K562 (cell line): ENCODE measurements at regions not wholly inside any gene's neighbourhood (a gene's known extent, or its start where the extent isn't known, plus 50 kb on each side); places are given as distances from the start of the nearest gene placed in this dataset.

Experiments used
- ATAC-seq: fragments of 200-7000 bp; cut with Tn5 transposase; 3 replicates; pipeline ENCODE4 v1.9.1; 2020; ENCODE audit warnings: moderate library complexity
- BruUV-seq: library from RNA; stranded (reverse); fragments of 400-500 nt; replicated peaks from 2 replicates; lab custom pipeline; 2021; lab: Mats Ljungman, UMichigan
- CTCF ChIA-PET: fragments of 300-600 bp; formaldehyde crosslinking; extraction: SDS; loops from one replicate; lab custom pipeline; 2021; ENCODE audit warnings: low intra/inter-chr PET ratio; lab: Yijun Ruan, JAX
- POLR2A ChIA-PET: fragments of 300-600, 350-650 bp; sonication (Branson Sonifier 250); formaldehyde crosslinking; extraction: SDS; loops from one replicate; lab custom pipeline; 2021; ENCODE audit warnings: antibody characterized with exemption, inconsistent platforms; lab: Yijun Ruan, JAX
- DNase-seq, 4 experiments: peaks; one replicate each; pipeline versions ENCODE4 v3.0.0 to v3.0.0-alpha.2; 2011 to 2018; ENCODE audit warnings: low spot score in 3 of 4, mixed read lengths in 3 of 4; ENCODE audit errors: extremely low read depth in 1 of 4
- FAIRE-seq: peaks from 2 replicates; lab custom pipeline; 2011; peaks lifted over from hg19 to GRCh38; lab: Jason Lieb, UNC
- H2AFZ ChIP-seq: 2 replicates; pipeline ENCODE4 v1.6.0; 2011; ENCODE audit warnings: low read depth, low read length, control low read depth, inconsistent platforms
- H3K27ac ChIP-seq: fragments of 200-600 bp; 3 replicates; pipeline ENCODE4 v1.8.0; 2011; ENCODE audit warnings: low read depth, mild to moderate bottlenecking, control low read depth, inconsistent platforms, low read length, moderate library complexity, mixed read lengths; ENCODE audit errors: extremely low read depth
- H3K27me3 ChIP-seq, 2 experiments: fragments of 300-600 bp in 1 of 2; 2 replicates in 1 of 2; 3 replicates in 1 of 2; pipeline versions ENCODE4 v1.6.0 to v1.8.0; 2011; ENCODE audit warnings: inconsistent platforms in 2 of 2, low read length in 2 of 2, mild to moderate bottlenecking in 1 of 2, mixed read lengths in 1 of 2, moderate library complexity in 1 of 2; ENCODE audit not compliant: control insufficient read depth in 2 of 2, insufficient read depth in 2 of 2
- H3K36me3 ChIP-seq: fragments of 300-600 bp; 3 replicates; pipeline ENCODE4 v1.8.0; 2011; ENCODE audit warnings: mild to moderate bottlenecking, low read length, inconsistent platforms; ENCODE audit not compliant: control insufficient read depth, insufficient read depth
- H3K4me1 ChIP-seq, 2 experiments: fragments of 200-600 bp in 1 of 2; replicated peaks in 1 of 2; 2 replicates in 1 of 2; 3 replicates in 1 of 2; pipeline versions ENCODE4 v1.5.1 to v1.8.0; 2011; ENCODE audit warnings: inconsistent platforms in 2 of 2, low read length in 2 of 2, mild to moderate bottlenecking in 1 of 2, mixed read lengths in 1 of 2, moderate library complexity in 1 of 2; ENCODE audit not compliant: control insufficient read depth in 2 of 2, insufficient read depth in 2 of 2
- H3K4me2 ChIP-seq: 2 replicates; pipeline ENCODE4 v1.6.1; 2011; ENCODE audit warnings: low read length, control low read depth, inconsistent platforms, mixed read lengths; ENCODE audit not compliant: insufficient read depth
- H3K4me3 ChIP-seq: fragments of 200-600 bp; sonication (generic), shearing (Covaris generic); 2 replicates; pipeline ENCODE4 v1.5.1; 2016; ENCODE audit warnings: control low read depth, inconsistent platforms
- H3K79me2 ChIP-seq: fragments of 200-600 bp; 3 replicates; pipeline ENCODE4 v1.8.0; 2011; ENCODE audit warnings: low read length, inconsistent platforms; ENCODE audit not compliant: control insufficient read depth, insufficient read depth
- H3K9ac ChIP-seq, 2 experiments: 2 replicates each; pipeline versions ENCODE4 v1.6.0 to v1.6.1; 2011; ENCODE audit warnings: low read depth in 2 of 2, low read length in 2 of 2, control low read depth in 1 of 2, inconsistent platforms in 1 of 2, mild to moderate bottlenecking in 1 of 2, mixed read lengths in 1 of 2; ENCODE audit not compliant: insufficient read depth in 1 of 2
- H3K9me1 ChIP-seq: one replicate; pipeline ENCODE4 v1.6.0; 2011; ENCODE audit warnings: inconsistent platforms, mild to moderate bottlenecking, low read length, moderate library complexity; ENCODE audit not compliant: control insufficient read depth, insufficient read depth
- H3K9me3 ChIP-seq: replicated peaks from 2 replicates; pipeline ENCODE4 v1.5.1; 2011; ENCODE audit warnings: low read depth, low read length, inconsistent platforms; ENCODE audit not compliant: control insufficient read depth, insufficient read depth
- H4K20me1 ChIP-seq: replicated peaks from 2 replicates; pipeline ENCODE4 v1.6.1; 2011; ENCODE audit warnings: low read length, inconsistent platforms, mixed read lengths; ENCODE audit not compliant: control insufficient read depth, insufficient read depth
- CC2D1A ChIP-seq: fragments of 450-650 bp; IDR thresholded peaks from 2 replicates; pipeline ENCODE4 v1.6.1; 2017; ENCODE audit warnings: mild to moderate bottlenecking
- CCAR2 ChIP-seq: fragments of 200-400 bp; formaldehyde crosslinking; IDR thresholded peaks from 2 replicates; pipeline ENCODE4 v1.6.1; 2017; ENCODE audit warnings: mild to moderate bottlenecking, low read depth, low read length
- CHCHD3 ChIP-seq: fragments of 250-450 bp; sonication (Bioruptor Pico); IDR thresholded peaks from 2 replicates; pipeline ENCODE4 v2.1.2; 2022; ENCODE audit warnings: mild to moderate bottlenecking
- GABPB2 ChIP-seq: fragments of 250-450 bp; sonication (Bioruptor Pico); conservative IDR thresholded peaks from 2 replicates; pipeline ENCODE4 v1.5.1; 2021; ENCODE audit warnings: mild to moderate bottlenecking
- NFRKB ChIP-seq: fragments of 450-650 bp; IDR thresholded peaks from 2 replicates; pipeline ENCODE4 v1.6.1; 2016; ENCODE audit warnings: low read depth
- POLR2AphosphoS5 ChIP-seq: IDR thresholded peaks from 2 replicates; pipeline ENCODE4 v1.6.1; 2011; ENCODE audit warnings: mild to moderate bottlenecking, low read depth, low read length, moderate library complexity; ENCODE audit not compliant: control insufficient read depth, insufficient read depth
- PYGO2 ChIP-seq: fragments of 450-650 bp; IDR thresholded peaks from 2 replicates; pipeline ENCODE4 v1.6.1; 2016; ENCODE audit warnings: mild to moderate bottlenecking, missing genetic modification characterization, moderate library complexity, missing compliant biosample characterization
- RBM17 ChIP-seq: fragments of 200-400 bp; formaldehyde crosslinking; IDR thresholded peaks from 2 replicates; pipeline ENCODE4 v1.6.1; 2017; ENCODE audit warnings: low read depth, mild to moderate bottlenecking, low read length, borderline replicate concordance
- STAG1 ChIP-seq: sonication (generic); formaldehyde crosslinking; IDR thresholded peaks from 2 replicates; pipeline ENCODE4 v1.5.0; 2020; ENCODE audit warnings: missing genetic modification reagents, borderline replicate concordance
- ZNF23 ChIP-seq: fragments of 250-450 bp; sonication (Bioruptor Pico); IDR thresholded peaks from 2 replicates; pipeline ENCODE4 v1.4.0; 2020; ENCODE audit warnings: mild to moderate bottlenecking
- ZNF75A ChIP-seq: fragments of 450-650 bp; formaldehyde crosslinking; IDR thresholded peaks from 2 replicates; pipeline ENCODE4 v1.4.0; 2020; ENCODE audit warnings: mild to moderate bottlenecking
- WGBS: fragments of 100-300 bp; shearing (Covaris generic); methylation state at CpG from one replicate; pipeline ENCODE4 v1.1.6; 2016; ENCODE audit warnings: low coverage, mixed read lengths; ENCODE audit not compliant: insufficient coverage; ENCODE audit errors: missing lambda C conversion rate; 5-methylcytosine and 5-hydroxymethylcytosine counted together
- in situ Hi-C: fragments of 300-500 bp; cut with MboI; formaldehyde crosslinking; loops from 4 replicates; pipeline ENCODE4 v1.15.0; 2018; ENCODE audit warnings: inconsistent platforms, mixed read lengths
- intact Hi-C: fragments of 100-400 bp; cut with micrococcal nuclease; formaldehyde crosslinking; loops from 2 replicates; pipeline ENCODE4 v1.14.2; 2022
- TF ChIP-seq, protein P1 (sequence below), 2 experiments: IDR thresholded peaks; 2 replicates each; pipeline ENCODE4 v1.6.1; 2011; ENCODE audit warnings: borderline replicate concordance in 1 of 2, control low read depth in 1 of 2, low read depth in 1 of 2, low read length in 1 of 2, mild to moderate bottlenecking in 1 of 2, mixed read lengths in 1 of 2, moderate library complexity in 1 of 2; ENCODE audit not compliant: insufficient read depth in 1 of 2, insufficient read length in 1 of 2, poor library complexity in 1 of 2, severe bottlenecking in 1 of 2; ENCODE audit errors: extremely low read depth in 1 of 2
- TF ChIP-seq, protein P2 (sequence below): fragments of 450-650 bp; conservative IDR thresholded peaks from 2 replicates; pipeline ENCODE4 v1.6.1; 2016; ENCODE audit warnings: missing genetic modification characterization, low read depth, mild to moderate bottlenecking, control low read depth, missing compliant biosample characterization

DNA sequence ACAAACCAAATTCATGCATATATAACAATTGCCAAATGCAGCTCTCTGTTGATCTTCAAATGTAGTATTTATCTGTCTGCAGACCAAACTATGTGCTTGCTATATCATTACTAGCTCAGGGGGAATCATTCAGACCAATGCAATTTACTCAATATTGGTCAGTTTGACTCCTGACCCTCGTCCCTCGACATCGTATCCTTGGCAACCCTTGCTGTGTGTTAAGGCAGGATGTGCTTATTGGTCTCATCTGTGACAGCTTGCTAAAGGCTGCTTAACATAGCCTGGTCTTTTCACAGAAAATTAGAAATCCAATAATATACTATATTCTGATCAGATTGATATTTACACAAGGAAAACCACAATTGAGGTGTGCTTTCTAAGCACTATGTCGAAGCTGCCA lies 747.1 kb downstream of the GALR1 start:
- H3K9ac ChIP-seq = no peak overlapping the region
- peaks cover 18% of the 10 kb centered on the region for H3K79me2 ChIP-seq
- no TSS peak for BruUV-seq
- TF ChIP-seq ZNF75A (CRISPR knock-in tag) (no peak), STAG1 (CRISPR knock-in tag) (no peak), ZNF23 (no peak)
- TF ChIP-seq, protein P1, sequence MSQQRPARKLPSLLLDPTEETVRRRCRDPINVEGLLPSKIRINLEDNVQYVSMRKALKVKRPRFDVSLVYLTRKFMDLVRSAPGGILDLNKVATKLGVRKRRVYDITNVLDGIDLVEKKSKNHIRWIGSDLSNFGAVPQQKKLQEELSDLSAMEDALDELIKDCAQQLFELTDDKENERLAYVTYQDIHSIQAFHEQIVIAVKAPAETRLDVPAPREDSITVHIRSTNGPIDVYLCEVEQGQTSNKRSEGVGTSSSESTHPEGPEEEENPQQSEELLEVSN (IDR thresholded peaks at IDR 0.05; ENCODE audit: borderline replicate concordance in 1 of 2, extremely low read depth in 1 of 2, insufficient read depth in 1 of 2, insufficient read length in 1 of 2, low read depth in 1 of 2, low read length in 1 of 2, poor library complexity in 1 of 2, severe bottlenecking in 1 of 2) = no peak
- DNase-seq (no peak), FAIRE-seq (no peak), ATAC-seq (no peak)
- H3K27me3 ChIP-seq = peaks cover 4 to 5% of the 10 kb centered on the region in 2 experiments; a peak in 4 of 5 replicates
- no peak overlapping the region for H3K4me2 ChIP-seq
- no peaks in the 10 kb centered on the region for H3K9me3 ChIP-seq
- intact Hi-C loops (loop anchor here (10.0 kb wide), 1 partner anchor 1508 kb away; no protein-coding TSS in a partner anchor), in situ Hi-C loops (no loop called here)
- 0 out of 2 replicates have a peak, but pooled peaks cover 4% of the 10 kb centered on the region for H4K20me1 ChIP-seq
- 0% methylated on average over 4 of the region's 4 CpGs for WGBS
- no peak overlapping the region for H3K27ac ChIP-seq
- CTCF ChIA-PET = no interaction called here
- H2AFZ ChIP-seq = no peak overlapping the region
- no peaks in the 10 kb centered on the region; a peak in 1 of 5 replicates for H3K4me1 ChIP-seq
- no peaks in the 10 kb centered on the region for H3K9me1 ChIP-seq
- H3K36me3 ChIP-seq = peaks cover 13% of the 10 kb centered on the region; the same call in 2 of the 3 replicates
- POLR2A ChIA-PET = no interaction called here
- H3K4me3 ChIP-seq = no peak overlapping the region

DNA sequence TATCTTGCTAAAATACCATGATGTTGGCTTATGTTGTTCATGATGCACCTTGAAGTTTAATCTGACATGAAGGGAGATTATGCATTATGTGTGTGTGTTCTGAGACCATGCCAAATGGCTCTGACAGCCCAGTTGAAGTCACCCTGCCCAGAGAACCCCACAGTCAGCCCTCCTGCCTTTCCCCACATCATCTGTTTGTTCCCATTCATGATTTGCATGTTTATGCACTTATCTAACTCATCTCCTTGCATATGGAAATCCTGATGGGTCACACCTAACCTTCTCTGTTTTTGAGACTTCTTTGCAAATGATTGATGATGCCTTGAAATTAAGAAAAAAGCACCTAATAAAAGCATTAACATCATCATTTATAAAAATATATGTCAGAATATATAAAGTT lies 752.2 kb downstream of the GALR1 start:
- ATAC-seq = no peak
- intact Hi-C loops = no loop called here
- H3K9me3 ChIP-seq = no peaks in the 10 kb centered on the region
- no peak for DNase-seq
- no peak for FAIRE-seq
- no peak overlapping the region for H3K9ac ChIP-seq
- CTCF ChIA-PET = no interaction called here
- H3K9me1 ChIP-seq = no peaks in the 10 kb centered on the region
- H3K36me3 ChIP-seq = no peaks in the 10 kb centered on the region
- no peaks in the 10 kb centered on the region for H3K79me2 ChIP-seq
- no peaks in the 10 kb centered on the region for H4K20me1 ChIP-seq
- H2AFZ ChIP-seq = no peak overlapping the region
- no peak overlapping the region for H3K4me3 ChIP-seq
- in situ Hi-C loops = no loop called here
- no TSS peak for BruUV-seq
- POLR2A ChIA-PET = no interaction called here
- H3K27me3 ChIP-seq = peaks cover 20 to 21% of the 10 kb centered on the region in 2 experiments; a peak in 3 of 5 replicates
- H3K4me1 ChIP-seq = no peaks in the 10 kb centered on the region
- no peak overlapping the region for H3K4me2 ChIP-seq
- H3K27ac ChIP-seq = no peak overlapping the region
- TF ChIP-seq CCAR2 = no peak
- TF ChIP-seq CC2D1A = no peak
- no peak for TF ChIP-seq CHCHD3 (CRISPR knock-in tag)
- TF ChIP-seq, protein P2, sequence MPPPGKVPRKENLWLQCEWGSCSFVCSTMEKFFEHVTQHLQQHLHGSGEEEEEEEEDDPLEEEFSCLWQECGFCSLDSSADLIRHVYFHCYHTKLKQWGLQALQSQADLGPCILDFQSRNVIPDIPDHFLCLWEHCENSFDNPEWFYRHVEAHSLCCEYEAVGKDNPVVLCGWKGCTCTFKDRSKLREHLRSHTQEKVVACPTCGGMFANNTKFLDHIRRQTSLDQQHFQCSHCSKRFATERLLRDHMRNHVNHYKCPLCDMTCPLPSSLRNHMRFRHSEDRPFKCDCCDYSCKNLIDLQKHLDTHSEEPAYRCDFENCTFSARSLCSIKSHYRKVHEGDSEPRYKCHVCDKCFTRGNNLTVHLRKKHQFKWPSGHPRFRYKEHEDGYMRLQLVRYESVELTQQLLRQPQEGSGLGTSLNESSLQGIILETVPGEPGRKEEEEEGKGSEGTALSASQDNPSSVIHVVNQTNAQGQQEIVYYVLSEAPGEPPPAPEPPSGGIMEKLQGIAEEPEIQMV = no peak
- TF ChIP-seq NFRKB = no peak
- TF ChIP-seq PYGO2 (tag) = no peak
- TF ChIP-seq POLR2AphosphoS5 = no peak
- no peak for TF ChIP-seq RBM17
- no peak for TF ChIP-seq GABPB2 (CRISPR knock-in tag)
